HepG2 (cell line): ENCODE measurements at regions not wholly inside any gene's neighbourhood (a gene's known extent, or its start where the extent isn't known, plus 50 kb on each side); places are given as distances from the start of the nearest gene placed in this dataset.

Experiments
- ATF7 ChIP-seq, 2 experiments: fragments of 450-650 bp in 1 of 2; sonication (generic) in 1 of 2; formaldehyde crosslinking in 1 of 2; IDR thresholded peaks; 2 replicates each; pipeline versions ENCODE4 v1.4.0 to v1.6.1; 2016 to 2020; ENCODE audit warnings: antibody characterized with exemption in 1 of 2, mild to moderate bottlenecking in 1 of 2, missing genetic modification reagents in 1 of 2
- CTCF ChIP-seq: sonication (generic); formaldehyde crosslinking; IDR thresholded peaks from 2 replicates; pipeline ENCODE4 v1.5.0; 2020; ENCODE audit warnings: mild to moderate bottlenecking, missing genetic modification reagents, moderate library complexity
- ZNF549 ChIP-seq: sonication (generic); formaldehyde crosslinking; IDR thresholded peaks from 2 replicates; pipeline ENCODE4 v1.5.0; 2020; ENCODE audit warnings: missing genetic modification reagents
- ZNF850 ChIP-seq: sonication (generic); formaldehyde crosslinking; conservative IDR thresholded peaks from 2 replicates; pipeline ENCODE4 v1.9.0; 2021; ENCODE audit warnings: mild to moderate bottlenecking, missing genetic modification reagents

- TF ChIP-seq ATF7 (IDR thresholded peaks at IDR 0.05): no peak
- TF ChIP-seq ATF7 (CRISPR knock-in tag; IDR thresholded peaks at IDR 0.05): no peak
- TF ChIP-seq ZNF549: no peak
- no peak for TF ChIP-seq ZNF850
- no peak for TF ChIP-seq CTCF (CRISPR knock-in tag)
These were observed 532.7 kb downstream of the RFC3 start for GRCh38 chr13:34350671-34351070.
